K562 (cell line): ENCODE measurements at regions not wholly inside any gene's neighbourhood (a gene's known extent, or its start where the extent isn't known, plus 50 kb on each side); places are given as distances from the start of the nearest gene placed in this dataset.

Source experiments
- CBFA2T2 ChIP-seq: fragments of 450-650 bp; conservative IDR thresholded peaks from 2 replicates; pipeline ENCODE4 v1.6.1; 2017; ENCODE audit warnings: mild to moderate bottlenecking
- EZH2 ChIP-seq: IDR thresholded peaks from 2 replicates; pipeline ENCODE4 v1.6.1; 2012; ENCODE audit warnings: low read depth, mild to moderate bottlenecking, inconsistent platforms, low read length, borderline replicate concordance
- POLR2A ChIP-seq: fragments of 450-650 bp; conservative IDR thresholded peaks from 2 replicates; pipeline ENCODE4 v1.6.1; 2016
- SAFB2 ChIP-seq: fragments of 200-400 bp; formaldehyde crosslinking; IDR thresholded peaks from 2 replicates; pipeline ENCODE4 v1.6.1; 2018; ENCODE audit warnings: borderline replicate concordance, low read length, low read depth, moderate library complexity; ENCODE audit not compliant: severe bottlenecking
- SREBF1 ChIP-seq: fragments of 150-350 bp; IDR thresholded peaks from 2 replicates; pipeline ENCODE4 v1.6.1; 2014; ENCODE audit warnings: antibody characterized with exemption, low read depth, low read length, borderline replicate concordance
- STAT5B ChIP-seq: fragments of 250-450 bp; sonication (Bioruptor Pico); IDR thresholded peaks from 2 replicates; pipeline ENCODE4 v1.8.0; 2021; ENCODE audit warnings: mild to moderate bottlenecking, inconsistent platforms
- ZNF3 ChIP-seq: fragments of 250-450 bp; sonication (Bioruptor Pico); IDR thresholded peaks from 2 replicates; pipeline ENCODE4 v1.5.0; 2021; ENCODE audit warnings: mild to moderate bottlenecking, moderate library complexity
- ZNF384 ChIP-seq: IDR thresholded peaks from 2 replicates; pipeline ENCODE4 v1.6.1; 2012; ENCODE audit warnings: low read depth, low read length, improper control_type of control experiment
- ZNF668 ChIP-seq: fragments of 250-450 bp; sonication (Bioruptor Pico); IDR thresholded peaks from 2 replicates; pipeline ENCODE4 v1.8.0; 2022; ENCODE audit warnings: mild to moderate bottlenecking, inconsistent platforms
- TF ChIP-seq, protein P1 (sequence below), 3 experiments: IDR thresholded peaks in 2 of 3; conservative IDR thresholded peaks in 1 of 3; 2 replicates each; pipeline ENCODE4 v1.5.1; 2011 to 2012; ENCODE audit warnings: low read length in 3 of 3, mild to moderate bottlenecking in 3 of 3, control low read depth in 2 of 3, improper control_type of control experiment in 1 of 3, inconsistent platforms in 1 of 3, low read depth in 1 of 3, mixed read lengths in 1 of 3, moderate library complexity in 1 of 3; ENCODE audit not compliant: insufficient read depth in 2 of 3
- TF ChIP-seq, protein P2 (sequence below): sonication (generic); formaldehyde crosslinking; IDR thresholded peaks from 2 replicates; pipeline ENCODE4 v1.8.0; 2022; ENCODE audit warnings: mild to moderate bottlenecking, low read depth, missing genetic modification reagents
- TF ChIP-seq, protein P3 (sequence below): sonication (generic); formaldehyde crosslinking; IDR thresholded peaks from 2 replicates; pipeline ENCODE4 v1.8.1; 2022; ENCODE audit warnings: missing genetic modification reagents
- TF ChIP-seq, protein P4 (sequence below): conservative IDR thresholded peaks from 2 replicates; pipeline ENCODE4 v1.6.1; 2011; ENCODE audit warnings: low read depth, mild to moderate bottlenecking, low read length; ENCODE audit not compliant: control insufficient read depth

DNA sequence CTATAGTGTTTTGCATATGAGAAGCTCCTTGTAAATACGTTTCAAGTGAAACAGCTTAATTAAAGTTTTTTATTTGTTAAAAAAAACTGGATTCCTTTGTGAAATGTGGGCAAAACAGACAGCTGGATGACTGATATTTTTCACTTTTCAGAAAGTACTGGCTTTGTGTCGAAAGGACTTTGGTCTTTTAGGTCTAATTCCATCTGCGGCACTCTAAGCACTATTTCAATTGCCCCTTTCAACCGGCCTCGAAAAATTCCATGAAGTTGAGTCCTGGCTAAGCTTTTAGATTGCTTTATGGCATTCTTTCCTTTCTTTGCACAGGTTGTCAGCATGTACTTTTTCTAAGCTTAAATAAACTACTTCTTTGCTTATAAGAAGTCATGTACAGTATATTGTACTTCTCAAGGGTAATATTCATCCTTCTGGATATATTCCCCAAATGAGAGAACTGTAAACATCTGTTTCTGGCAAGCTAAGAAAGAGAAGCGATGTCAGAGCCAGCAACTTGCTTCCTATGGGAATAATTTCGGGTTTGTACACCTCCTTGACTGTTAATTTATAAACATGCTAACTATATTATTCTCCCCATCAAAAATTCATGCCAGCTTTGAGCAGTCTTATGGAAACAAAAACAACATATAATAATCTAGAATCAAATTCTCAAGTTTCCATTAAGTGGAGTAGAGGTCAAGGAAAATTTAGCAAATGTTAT is 611.3 kb downstream of the ETNK1 start:
- no peak for TF ChIP-seq CBFA2T2
- TF ChIP-seq STAT5B (CRISPR knock-in tag), result no peak
- TF ChIP-seq SAFB2, result no peak
- TF ChIP-seq ZNF384, result no peak
- TF ChIP-seq, protein P1, sequence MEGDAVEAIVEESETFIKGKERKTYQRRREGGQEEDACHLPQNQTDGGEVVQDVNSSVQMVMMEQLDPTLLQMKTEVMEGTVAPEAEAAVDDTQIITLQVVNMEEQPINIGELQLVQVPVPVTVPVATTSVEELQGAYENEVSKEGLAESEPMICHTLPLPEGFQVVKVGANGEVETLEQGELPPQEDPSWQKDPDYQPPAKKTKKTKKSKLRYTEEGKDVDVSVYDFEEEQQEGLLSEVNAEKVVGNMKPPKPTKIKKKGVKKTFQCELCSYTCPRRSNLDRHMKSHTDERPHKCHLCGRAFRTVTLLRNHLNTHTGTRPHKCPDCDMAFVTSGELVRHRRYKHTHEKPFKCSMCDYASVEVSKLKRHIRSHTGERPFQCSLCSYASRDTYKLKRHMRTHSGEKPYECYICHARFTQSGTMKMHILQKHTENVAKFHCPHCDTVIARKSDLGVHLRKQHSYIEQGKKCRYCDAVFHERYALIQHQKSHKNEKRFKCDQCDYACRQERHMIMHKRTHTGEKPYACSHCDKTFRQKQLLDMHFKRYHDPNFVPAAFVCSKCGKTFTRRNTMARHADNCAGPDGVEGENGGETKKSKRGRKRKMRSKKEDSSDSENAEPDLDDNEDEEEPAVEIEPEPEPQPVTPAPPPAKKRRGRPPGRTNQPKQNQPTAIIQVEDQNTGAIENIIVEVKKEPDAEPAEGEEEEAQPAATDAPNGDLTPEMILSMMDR (IDR thresholded peaks at IDR 0.05 in 2 of 3, conservative IDR thresholded peaks at IDR 0.05 in 1 of 3; ENCODE audit: insufficient read depth in 2 of 3, low read depth in 1 of 3, low read length in 3 of 3), result no peak
- no peak for TF ChIP-seq ZNF3 (CRISPR knock-in tag)
- TF ChIP-seq ZNF668, result no peak
- no peak for TF ChIP-seq EZH2
- TF ChIP-seq, protein P2, sequence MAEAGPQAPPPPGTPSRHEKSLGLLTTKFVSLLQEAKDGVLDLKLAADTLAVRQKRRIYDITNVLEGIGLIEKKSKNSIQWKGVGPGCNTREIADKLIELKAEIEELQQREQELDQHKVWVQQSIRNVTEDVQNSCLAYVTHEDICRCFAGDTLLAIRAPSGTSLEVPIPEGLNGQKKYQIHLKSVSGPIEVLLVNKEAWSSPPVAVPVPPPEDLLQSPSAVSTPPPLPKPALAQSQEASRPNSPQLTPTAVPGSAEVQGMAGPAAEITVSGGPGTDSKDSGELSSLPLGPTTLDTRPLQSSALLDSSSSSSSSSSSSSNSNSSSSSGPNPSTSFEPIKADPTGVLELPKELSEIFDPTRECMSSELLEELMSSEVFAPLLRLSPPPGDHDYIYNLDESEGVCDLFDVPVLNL (CRISPR knock-in tag), result no peak
- TF ChIP-seq, protein P3, sequence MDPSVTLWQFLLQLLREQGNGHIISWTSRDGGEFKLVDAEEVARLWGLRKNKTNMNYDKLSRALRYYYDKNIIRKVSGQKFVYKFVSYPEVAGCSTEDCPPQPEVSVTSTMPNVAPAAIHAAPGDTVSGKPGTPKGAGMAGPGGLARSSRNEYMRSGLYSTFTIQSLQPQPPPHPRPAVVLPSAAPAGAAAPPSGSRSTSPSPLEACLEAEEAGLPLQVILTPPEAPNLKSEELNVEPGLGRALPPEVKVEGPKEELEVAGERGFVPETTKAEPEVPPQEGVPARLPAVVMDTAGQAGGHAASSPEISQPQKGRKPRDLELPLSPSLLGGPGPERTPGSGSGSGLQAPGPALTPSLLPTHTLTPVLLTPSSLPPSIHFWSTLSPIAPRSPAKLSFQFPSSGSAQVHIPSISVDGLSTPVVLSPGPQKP (CRISPR knock-in tag), result no peak
- TF ChIP-seq SREBF1, result no peak
- TF ChIP-seq POLR2A, result no peak
- TF ChIP-seq, protein P4, sequence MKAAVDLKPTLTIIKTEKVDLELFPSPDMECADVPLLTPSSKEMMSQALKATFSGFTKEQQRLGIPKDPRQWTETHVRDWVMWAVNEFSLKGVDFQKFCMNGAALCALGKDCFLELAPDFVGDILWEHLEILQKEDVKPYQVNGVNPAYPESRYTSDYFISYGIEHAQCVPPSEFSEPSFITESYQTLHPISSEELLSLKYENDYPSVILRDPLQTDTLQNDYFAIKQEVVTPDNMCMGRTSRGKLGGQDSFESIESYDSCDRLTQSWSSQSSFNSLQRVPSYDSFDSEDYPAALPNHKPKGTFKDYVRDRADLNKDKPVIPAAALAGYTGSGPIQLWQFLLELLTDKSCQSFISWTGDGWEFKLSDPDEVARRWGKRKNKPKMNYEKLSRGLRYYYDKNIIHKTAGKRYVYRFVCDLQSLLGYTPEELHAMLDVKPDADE, result no peak
